ENCODE measurements at regions not wholly inside any gene's neighbourhood (a gene's known extent, or its start where the extent isn't known, plus 50 kb on each side); places are given as distances from the start of the nearest gene placed in this dataset.

- no peak for DNase-seq
These were observed 54.9 kb upstream of the SACS start for GRCh38 chr13:23488442-23488841.

- DNase-seq: no peak
These were observed 62.8 kb upstream of the SACS start for GRCh38 chr13:23496255-23496654.

GRCh38 chr13:23497191-23497590 lies 63.7 kb upstream of the SACS start:
- DNase-seq: no peak

GRCh38 chr13:23500849-23501248 lies 67.3 kb upstream of the SACS start:
- peak; percentile 16 for DNase-seq

GRCh38 chr13:23504180-23504579 lies 66.0 kb upstream of the TNFRSF19 start:
- no peak for DNase-seq

- DNase-seq: no peak
These were observed 65.2 kb upstream of the TNFRSF19 start for GRCh38 chr13:23505007-23505406.

- DNase-seq: peak; percentile 37
These were observed 64.0 kb upstream of the TNFRSF19 start for GRCh38 chr13:23506071-23506806.

GRCh38 chr13:23506807-23507291 lies 63.4 kb upstream of the TNFRSF19 start:
- DNase-seq: no peak

GRCh38 chr13:23509781-23510543 lies 60.2 kb upstream of the TNFRSF19 start:
- no peak for DNase-seq

GRCh38 chr13:23510544-23510916 lies 59.7 kb upstream of the TNFRSF19 start:
- no peak for DNase-seq

GRCh38 chr13:23510979-23511735 lies 59.1 kb upstream of the TNFRSF19 start:
- no peak for DNase-seq

GRCh38 chr13:23512762-23513395 lies 57.3 kb upstream of the TNFRSF19 start:
- no peak for DNase-seq

- DNase-seq: no peak
These were observed 56.8 kb upstream of the TNFRSF19 start for GRCh38 chr13:23513455-23513854.

GRCh38 chr13:23514076-23514475 lies 56.1 kb upstream of the TNFRSF19 start:
- no peak for DNase-seq

GRCh38 chr13:23515116-23515515 lies 55.1 kb upstream of the TNFRSF19 start:
- DNase-seq: no peak

GRCh38 chr13:23516190-23516589 lies 54.0 kb upstream of the TNFRSF19 start:
- DNase-seq: no peak

GRCh38 chr13:23516702-23517101 lies 53.5 kb upstream of the TNFRSF19 start:
- DNase-seq: no peak

GRCh38 chr13:23518231-23518630 lies 52.0 kb upstream of the TNFRSF19 start:
- DNase-seq: no peak

All from hindlimb muscle (tissue), 1 donor.